SHP77 treated with DMSO at 0.1 percent for 48 hours (cell line): ENCODE measurements at regions not wholly inside any gene's neighbourhood (a gene's known extent, or its start where the extent isn't known, plus 50 kb on each side); places are given as distances from the start of the nearest gene placed in this dataset.

Source experiments
- DNase-seq: peaks from one replicate; lab custom pipeline; 2025; lab: John Stamatoyannopoulos, UW

DNA sequence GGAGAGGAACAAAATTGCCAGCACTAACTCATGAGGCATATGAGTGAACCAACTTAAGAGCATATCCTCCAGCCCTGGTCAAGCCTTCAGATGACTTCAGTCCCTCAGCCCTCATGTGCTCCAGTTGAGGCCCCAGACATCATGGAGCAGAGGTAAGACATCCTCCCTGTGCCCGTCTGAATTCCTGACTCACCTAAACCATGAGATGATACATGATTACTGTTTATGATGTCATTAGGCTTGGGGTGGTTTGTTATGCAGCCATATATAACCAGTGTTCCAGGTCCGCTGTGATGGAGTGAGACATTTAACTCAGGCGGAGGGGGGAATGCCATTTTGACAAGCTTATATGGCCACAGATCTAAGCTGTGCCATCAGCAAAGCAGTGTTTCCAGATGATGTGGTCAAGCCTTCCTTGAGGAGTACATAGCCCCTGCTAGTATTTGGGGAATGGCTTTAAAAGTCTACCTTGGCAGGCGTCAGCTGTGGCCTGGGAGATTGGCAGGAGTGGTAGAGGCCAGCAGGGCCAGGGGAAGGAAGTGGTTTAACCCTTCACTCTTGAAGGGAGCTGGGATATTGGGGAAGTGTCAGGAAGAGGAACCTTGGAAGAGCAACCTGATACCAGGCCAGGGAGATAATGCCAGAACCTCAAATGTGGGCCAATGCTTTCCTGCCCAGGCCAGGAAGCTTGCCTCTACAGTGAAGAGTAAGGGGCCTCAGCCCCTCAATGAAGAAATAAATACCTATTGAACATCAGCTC, 343.0 kb upstream of the PODXL start:
- no peak for DNase-seq

DNA sequence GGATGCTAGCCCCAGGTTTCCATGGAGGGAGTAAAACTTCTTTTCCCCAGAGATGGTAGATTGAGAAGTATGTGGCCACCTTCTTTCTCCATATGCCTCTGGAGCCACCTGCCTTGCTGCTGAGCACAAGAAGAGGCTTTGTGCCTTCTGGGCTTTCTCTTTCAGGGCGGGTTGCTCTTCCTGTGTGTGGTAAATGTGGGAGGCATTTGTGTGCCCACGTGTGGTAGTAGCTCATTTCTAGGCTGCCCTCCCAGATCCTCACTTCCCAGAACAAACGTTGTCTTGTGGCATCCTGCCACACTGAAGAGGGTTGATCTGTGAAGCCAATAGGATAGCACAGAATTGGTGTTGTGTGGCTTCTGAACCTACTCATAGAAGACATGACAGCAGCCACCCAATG, 342.0 kb upstream of the PODXL start:
- DNase-seq: no peak

DNA sequence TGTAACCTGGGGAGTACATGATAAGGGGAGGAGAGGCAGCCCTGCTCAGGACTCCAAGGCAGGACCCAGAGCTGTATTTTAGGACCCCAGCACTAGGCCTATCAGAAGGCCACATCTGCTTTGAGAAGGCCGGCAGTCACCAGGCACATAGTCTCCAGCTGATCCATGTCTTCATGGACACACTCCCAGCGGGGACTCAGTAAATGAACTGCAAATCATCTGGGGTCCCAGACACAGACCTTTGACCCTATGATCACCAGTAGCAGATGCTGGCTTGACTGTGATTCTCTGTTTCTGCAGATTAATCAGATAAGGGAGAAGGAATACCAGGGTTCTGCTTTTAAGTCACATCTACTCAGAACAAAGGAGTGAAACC, 341.4 kb upstream of the PODXL start:
- no peak for DNase-seq

DNA sequence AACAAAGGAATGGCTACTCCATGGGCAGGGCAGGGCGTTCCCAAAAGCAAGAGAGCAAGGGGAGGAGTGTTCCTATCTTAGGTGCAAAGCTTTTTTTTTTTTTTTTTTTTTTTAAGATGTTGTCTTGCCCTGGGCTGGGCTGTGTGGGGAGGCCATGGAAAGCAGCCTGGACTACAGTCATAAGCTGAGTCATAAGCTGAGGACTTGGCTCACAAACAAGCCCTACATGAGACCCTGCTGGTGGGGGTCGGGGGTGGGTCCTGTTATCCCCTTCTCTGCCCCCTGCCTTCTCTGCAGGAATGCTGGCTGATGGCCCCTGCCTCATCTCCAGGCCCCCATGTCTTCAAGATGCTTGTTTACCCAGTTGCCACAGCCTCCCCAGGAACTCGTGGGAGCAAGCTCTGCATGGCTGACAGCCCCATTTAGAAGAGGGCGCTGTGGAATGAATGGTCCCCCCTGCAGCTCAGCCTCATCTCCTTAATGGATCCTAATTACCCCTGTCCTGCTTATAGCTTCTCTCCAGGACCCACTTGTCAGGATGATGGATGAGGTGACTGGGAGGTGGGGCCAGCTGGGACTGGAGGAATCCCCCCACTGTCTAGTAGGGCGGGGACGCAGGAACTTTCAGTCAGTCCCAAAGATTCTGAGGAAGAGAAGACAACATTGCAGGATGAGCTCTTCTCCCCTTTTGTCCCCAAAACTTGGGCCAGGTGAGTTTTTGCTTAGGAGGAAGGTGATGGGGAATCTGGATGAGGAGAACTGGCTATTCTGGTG, 340.8 kb upstream of the PODXL start:
- DNase-seq: no peak

DNA sequence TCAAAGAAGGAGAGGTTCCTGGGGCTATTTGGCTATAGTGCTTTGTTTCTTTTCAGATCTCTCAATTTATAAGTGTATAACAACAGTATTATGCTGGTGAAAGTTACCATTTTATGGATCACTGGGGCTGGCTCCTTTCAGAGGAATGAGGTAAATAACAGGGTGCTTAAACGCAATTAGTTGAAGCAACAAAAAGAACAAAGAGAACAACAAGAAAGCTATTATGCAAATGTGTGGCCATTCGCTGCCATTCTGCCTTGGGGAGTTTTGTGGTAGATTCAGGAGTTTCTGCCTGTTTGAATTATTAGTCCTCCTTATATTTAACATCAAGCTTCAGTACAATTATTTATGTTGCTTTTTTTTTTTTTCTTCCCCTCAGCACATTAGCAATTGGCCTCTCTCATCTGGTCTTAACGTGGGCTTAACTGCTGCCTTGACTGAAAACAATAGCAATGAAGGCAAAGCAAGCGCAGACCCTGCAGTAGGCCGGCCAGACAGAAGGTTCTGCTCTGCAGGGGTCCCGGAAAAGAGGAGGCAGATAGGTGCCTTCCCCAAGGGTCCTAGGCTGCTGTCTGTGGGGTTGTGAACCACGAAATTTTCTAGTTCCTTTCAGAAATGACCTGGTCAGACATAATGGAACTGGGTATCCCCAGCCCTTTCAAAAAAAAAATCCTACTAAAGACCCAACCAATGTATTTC, 339.9 kb upstream of the PODXL start:
- no peak for DNase-seq

DNA sequence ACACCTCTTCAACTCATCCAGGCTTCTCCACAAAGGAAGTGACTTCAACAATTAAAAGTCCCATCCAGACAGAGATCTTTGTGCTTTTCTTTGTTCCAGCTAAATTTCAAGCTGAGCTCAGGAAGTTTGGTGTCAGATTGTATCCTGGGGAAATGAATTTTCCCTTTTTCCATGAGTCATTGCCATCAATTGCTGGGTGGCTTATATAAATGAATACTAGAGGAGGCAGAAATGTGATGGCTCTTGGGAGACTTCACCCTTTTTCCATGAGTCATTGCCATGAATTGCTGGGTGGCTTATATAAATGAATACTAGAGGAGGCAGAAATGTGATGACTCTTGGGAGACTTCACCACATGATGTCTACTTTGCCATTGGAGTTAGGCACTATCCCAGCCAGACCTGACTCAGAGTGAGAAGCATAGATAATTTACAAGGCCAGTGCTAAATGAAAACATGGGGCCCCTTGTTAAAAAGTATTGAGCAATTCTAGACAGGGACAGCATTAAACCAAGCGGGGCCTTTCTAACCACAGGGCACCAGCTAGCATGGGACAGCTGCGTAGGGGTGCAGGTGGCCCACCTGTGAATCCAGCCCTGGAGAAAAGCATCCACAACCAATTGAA, 339.2 kb upstream of the PODXL start:
- no peak for DNase-seq

DNA sequence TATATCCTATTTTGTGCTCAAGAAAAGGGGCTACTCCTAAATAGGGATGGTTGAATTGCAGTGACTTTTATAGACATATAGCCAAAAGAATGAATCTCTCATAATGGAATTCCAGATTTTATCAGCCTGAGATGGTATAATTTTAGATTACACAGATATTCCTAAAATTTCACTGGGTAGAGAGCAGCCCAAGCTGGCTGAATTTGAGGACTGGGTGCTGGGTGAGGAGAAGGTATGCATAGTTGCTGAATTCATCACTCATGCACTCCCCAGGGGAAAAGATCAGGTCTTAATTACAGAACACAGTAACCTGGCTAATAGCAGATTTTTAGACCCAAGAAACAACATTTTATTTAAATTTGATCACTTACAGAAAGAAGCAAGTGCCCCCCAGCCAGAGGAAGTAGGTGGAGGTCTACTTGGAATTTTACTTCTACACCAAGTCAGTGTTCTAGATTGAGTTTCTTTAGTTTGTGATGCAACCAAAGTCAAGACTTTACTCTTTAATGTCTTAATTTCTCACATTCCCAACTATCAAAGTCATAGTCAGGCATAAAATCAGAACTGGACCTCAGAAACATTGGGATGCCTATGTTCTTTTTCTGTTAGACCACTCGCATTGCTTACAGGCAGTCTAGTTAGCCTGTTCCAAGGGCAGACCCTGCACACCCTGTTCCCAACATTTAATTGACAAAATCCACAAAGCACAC, 337.4 kb upstream of the PODXL start:
- no peak for DNase-seq

DNA sequence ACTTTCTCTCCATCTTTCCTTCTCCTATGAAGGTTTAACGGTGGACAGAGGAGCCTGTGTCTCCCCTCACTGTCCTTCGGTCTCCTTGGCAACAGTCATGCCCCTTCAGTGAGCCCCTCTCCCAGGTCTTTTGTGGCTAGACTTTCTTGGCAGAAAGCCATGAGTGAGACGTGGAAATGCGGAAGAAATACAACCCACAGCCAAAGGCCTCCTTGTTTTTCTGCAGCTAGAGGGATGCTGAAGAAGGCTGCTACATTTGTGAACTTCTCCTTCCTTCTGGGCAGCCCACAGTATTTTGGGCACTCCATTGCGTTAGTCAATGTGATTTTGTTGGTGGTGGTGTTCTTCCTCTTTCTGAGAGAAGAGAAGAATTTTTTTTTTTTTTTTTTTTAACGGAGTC, 333.7 kb upstream of the PODXL start:
- no peak for DNase-seq

DNA sequence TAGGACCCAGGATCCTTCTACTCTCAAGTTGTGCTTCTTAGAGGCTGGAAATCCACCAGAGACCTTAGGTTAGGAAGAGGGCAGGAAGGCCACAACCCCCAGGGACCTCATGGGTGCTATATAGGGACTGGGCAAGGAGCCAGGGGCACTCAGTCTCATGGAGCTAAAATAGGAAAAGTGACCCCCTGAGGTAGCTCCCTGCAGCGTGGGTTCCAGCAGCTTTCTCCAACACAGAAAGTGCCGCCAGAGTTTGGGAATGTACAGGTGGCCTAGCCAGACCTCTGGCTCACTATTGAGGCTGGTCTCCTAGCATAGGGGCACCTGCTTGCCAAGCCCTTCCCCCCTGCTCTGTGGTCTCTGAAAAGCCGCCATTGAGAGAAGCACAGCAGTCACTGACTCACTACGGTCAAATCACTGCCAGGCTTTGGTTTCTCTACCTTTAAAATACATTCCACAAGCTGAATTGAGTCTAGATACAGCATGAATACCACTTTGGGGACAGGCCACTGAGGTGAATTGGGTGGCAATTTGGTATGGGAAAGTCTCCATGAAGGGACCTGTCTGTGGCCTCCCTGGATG, 333.2 kb upstream of the PODXL start:
- no peak for DNase-seq

DNA sequence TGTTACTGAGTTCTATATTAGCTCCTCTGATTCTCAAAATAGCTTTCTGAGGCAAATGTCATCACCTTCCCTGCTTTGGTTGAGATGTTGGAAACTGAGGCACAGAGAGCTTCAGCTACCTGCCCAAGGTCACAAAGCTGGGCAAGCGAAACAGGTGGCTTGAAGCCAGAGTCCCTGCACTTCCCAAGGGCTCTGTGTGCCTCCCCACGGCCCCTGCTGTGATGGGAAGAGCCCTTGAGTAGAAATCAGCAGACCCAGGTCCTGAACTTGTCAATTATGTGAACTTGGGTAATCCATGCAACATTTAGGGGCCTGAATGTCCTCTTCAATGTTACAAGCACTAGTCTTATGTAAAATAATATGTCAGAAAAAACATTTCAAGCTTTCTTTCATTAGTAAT, 327.3 kb upstream of the PODXL start:
- no peak for DNase-seq

DNA sequence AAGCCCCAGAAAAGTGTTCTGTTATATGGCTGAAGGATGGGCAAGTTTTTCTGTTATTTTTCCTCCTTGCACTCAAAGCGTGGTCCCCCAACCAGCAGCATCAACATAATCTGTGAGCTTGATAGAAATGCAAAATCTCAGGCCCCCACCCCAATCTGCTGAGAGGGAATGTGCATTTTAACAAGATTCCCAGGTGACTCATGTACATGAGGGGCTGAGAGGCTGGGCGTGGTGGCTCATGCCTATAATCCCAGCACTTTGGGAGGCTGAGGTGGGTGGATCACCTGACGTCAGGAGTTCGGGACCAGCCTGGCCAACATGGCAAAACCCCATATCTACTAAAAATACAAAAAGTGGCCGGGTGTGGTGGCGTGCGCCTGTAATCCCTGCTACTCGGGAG, 326.8 kb upstream of the PODXL start:
- DNase-seq: no peak

DNA sequence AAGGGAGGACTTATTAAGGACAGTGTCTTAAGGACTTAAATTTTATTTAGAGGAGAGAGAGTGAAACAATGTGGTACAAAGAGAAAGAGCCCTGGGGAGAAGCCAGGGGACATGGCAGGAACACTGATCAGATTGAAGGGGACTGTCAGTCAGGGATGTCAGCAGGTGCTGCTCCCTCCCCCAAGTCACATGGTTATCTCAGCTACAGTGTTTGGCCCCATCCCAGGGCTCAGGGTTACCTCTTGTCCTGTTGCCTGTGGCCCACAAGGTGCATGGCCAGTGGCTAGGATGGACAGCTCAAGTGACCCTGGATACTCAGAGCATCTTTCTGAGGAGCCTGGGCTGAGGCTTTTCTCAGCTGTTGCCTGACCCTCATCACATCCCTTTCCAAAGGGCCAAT, 325.9 kb upstream of the PODXL start:
- DNase-seq: no peak

DNA sequence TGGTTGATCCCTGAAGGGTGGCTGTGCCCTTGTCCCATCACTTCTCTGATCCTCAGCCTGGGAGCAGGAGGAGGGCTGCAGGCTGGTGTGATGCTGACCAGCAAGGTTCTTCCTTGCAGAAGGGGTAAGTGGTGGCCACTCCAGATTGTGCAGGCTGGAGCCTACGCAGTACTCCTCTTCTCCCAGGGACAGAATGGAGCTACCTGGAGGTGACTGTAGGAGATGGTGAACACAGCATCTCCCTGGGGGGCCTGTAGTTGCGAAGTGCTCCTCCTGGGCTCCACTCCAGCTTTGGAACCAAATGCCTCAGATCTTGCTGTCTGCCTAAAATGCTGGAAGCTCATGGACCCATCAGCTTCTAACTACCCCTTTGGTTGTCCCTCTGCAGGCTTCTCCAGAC, 323.6 kb upstream of the PODXL start:
- DNase-seq: no peak

DNA sequence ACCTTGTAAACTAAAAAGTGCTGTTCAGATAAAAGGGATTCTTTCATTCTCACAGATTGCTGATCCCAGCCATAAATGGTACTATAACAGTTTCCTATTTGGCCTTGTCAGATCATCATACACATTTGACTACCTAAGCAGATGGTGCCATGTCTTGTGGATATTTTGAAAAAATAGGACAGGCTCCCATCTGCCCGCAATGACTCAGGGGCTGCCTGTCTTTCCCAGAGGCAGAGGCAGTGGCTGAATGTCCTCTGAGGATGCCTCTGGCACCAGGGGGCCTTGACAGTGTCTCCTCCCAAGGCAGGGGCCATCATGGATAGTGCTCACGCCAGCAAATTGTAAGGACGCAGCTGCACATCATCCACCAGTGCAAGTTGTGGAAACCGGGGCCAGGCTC, 323.0 kb upstream of the PODXL start:
- DNase-seq: no peak

DNA sequence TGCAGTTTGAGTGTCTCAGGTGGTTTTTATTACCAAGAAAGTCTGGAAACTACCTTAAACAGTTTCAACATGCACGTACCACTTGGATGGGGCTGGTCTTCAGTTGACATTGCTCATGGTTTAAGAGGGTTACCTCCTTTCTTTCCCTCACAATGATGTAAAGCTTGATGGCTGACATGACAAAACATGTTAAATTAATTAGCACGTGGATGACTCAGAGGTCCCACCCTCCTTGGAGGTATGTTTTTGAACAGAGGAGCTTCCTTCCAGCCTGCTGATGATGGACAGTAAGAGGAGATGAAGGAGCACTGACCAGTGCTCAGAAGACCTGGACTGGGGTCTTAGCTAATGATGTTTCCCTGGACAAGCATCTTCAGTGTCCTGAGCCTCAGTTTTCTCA, 322.3 kb upstream of the PODXL start:
- DNase-seq: no peak

DNA sequence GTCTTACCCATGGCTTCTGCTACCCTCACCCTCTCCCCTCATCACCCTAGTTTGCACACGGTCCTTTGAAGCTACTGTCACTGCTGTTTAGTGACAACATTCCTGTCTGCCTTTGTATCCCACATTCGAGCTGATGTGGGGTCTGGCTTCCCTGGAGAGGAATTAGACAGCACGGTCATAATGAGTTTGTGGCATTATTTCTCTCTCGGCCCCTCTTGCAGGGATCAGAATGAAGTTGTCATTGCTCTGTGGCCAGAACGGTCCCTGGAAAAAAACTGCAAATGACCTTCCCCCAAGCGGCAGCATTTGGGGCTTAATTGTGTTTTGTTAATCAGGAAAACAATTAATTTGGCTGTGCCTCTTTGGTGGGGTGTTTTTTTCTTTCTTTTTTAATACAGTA, 317.2 kb upstream of the PODXL start:
- DNase-seq: no peak

DNA sequence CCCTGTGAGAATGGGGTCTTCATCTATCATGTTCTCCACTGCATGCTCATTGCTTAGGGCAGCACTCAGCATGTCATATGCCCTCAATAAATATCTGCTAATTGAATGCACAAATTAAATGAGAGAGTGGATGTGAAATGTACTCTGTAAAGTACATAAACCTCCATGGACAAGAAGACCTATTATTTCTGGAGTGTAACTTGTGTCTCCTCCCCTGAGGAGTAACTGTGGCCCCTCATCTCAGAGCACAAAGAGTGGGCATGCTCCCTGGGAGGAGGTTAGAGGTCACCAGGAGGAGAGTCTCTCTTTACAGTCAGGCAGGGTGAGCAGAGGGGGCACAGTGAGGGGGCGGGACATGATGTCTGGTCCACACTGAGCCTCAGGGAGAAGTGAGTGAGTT, 313.6 kb upstream of the PODXL start:
- DNase-seq: no peak

DNA sequence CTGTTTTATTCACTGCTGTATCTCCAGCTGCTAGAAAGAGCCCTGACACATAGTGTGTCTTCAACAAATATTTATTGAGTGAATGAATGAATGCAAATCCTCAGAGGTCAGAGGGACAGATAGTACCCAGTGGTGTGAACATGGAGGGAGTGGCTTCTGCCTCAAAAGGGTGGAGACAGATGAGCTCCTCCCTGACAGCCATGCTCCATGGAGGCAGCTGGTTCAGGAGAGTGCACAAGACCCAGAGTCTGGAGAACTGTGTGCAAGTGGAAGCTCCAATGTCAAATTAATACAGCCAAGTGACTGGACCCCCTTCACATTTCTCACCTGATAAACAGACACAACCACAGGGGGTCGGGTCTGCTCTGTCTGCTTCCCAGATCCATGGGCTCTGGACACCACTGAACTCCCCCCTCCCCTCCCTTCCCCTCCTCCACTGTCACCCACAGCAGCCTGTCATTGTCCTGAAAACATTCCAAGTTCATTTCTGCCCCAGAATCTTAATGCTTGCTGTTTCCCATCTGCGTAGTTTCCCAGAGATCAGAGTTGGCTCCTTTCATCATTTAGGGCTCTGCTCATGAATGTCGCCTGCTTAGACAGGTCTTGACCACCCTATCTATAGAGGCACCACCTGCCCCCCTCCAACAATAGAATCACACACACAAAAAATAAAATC, 312.9 kb upstream of the PODXL start:
- DNase-seq: no peak

DNA sequence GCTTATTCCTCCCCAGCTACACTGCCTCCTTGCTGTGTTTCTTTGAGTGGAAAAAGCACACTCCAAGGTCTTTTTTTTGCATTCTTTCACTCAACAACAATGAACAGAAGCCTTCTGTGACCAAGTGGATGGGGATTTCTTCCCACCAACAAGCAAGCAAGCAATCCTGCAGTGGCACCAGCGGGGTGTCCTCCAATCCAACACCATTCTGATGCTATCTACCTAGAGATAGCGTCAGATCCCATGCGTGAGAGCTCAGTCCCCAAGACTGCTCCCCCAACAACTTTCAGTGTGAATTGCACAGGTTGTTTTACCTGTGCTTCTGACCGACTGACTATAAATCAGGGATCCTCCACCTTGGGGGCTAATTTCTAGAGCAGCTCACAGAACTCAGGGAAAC, 311.0 kb upstream of the PODXL start:
- no peak for DNase-seq

DNA sequence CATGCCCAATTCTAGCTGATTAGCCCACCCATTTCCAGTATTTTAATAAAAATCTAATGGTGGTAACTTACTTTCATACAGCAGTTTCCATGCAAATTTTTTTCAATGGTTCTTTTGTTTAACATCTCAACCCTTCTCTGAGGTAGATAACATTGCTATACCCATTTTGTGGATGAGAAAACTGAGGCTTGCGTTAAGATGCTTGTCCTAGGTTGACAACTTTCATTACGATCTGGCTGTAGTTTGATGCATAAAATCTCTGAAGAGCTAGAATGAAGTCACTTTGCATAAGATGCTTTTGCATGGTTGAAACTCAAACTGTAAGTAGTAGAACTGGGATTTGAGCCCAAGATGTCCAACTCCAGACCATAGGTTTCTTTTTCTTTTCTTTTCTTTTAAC, 309.5 kb upstream of the PODXL start:
- no peak for DNase-seq
